ENCODE measurements at regions not wholly inside any gene's neighbourhood (a gene's known extent, or its start where the extent isn't known, plus 50 kb on each side); places are given as distances from the start of the nearest gene placed in this dataset.
A peak's percentile ranks its signal among the peaks of the same experiment; 100 is the strongest.

- Histone ChIP-seq H3K27me3 (ENCODE audit: insufficient read depth) (no peaks in the 10 kb centered on the region), H3K36me3 (ENCODE audit: insufficient read depth) (no peaks in the 10 kb centered on the region), H2AFZ (0 out of 2 replicates have a peak overlapping the region, but pooled peaks have one; percentile 0), H3K27ac (ENCODE audit: low read depth) (no peak overlapping the region), H3K9me2 (ENCODE audit: insufficient read depth) (peaks cover 11% of the 10 kb centered on the region), H3K4me3 (no peak overlapping the region), H3K4me2 (no peak overlapping the region), H3K4me1 (ENCODE audit: insufficient read depth) (no peaks in the 10 kb centered on the region; the same call in 1 of the 2 replicates), H3F3A (replicated peaks; ENCODE audit: low read depth) (no peaks in the 10 kb centered on the region), H3K79me2 (replicated peaks; ENCODE audit: insufficient read depth) (no peaks in the 10 kb centered on the region), H4K20me1 (replicated peaks; ENCODE audit: insufficient read depth) (no peaks in the 10 kb centered on the region)
- peaks cover 3% of the 10 kb centered on the region; the same call in 1 of the 3 replicates for H3K36me3 Mint-ChIP-seq (ENCODE audit: low read depth)
- no peak overlapping the region for H3K27ac Mint-ChIP-seq
- ATAC-seq: peak; percentile 58
- peaks cover 2% of the 10 kb centered on the region for H3K27me3 Mint-ChIP-seq (ENCODE audit: insufficient read depth, low read depth, poor library complexity)
- peaks cover 2% of the 10 kb centered on the region; the same call in 1 of the 3 replicates for H3K9me3 Mint-ChIP-seq
- TF ChIP-seq ZNF462 (CRISPR knock-in tag; IDR thresholded peaks at IDR 0.05) (no peak), CTCF (conservative IDR thresholded peaks at IDR 0.05; ENCODE audit: low read depth in 2 of 2) (no peak), NANOG (IDR thresholded peaks at IDR 0.05; ENCODE audit: borderline replicate concordance) (no peak), EZH2phosphoT487 (IDR thresholded peaks at IDR 0.05; ENCODE audit: unreplicated experiment) (no peak), JUNB (IDR thresholded peaks at IDR 0.05; ENCODE audit: unreplicated experiment) (no peak), ETS1 (IDR thresholded peaks at IDR 0.05) (no peak), ZNF114 (CRISPR knock-in tag; IDR thresholded peaks at IDR 0.05) (no peak), POLR2AphosphoS5 (IDR thresholded peaks at IDR 0.05; ENCODE audit: low read depth) (no peak), REST (IDR thresholded peaks at IDR 0.05; ENCODE audit: unreplicated experiment) (no peak), STAT1 (IDR thresholded peaks at IDR 0.05; ENCODE audit: unreplicated experiment) (no peak), CREB1 (CRISPR knock-in tag; IDR thresholded peaks at IDR 0.05; ENCODE audit: low read depth) (no peak), EZH2 (IDR thresholded peaks at IDR 0.05; ENCODE audit: low read depth, unreplicated experiment) (no peak), ZNF331 (CRISPR knock-in tag; IDR thresholded peaks at IDR 0.05; ENCODE audit: low read depth) (no peak)
- DNase-seq (ENCODE audit: low spot score): peak; percentile 30
- peaks cover 14% of the 10 kb centered on the region; the same call in 2 of the 3 replicates for H3K4me1 Mint-ChIP-seq
- no peak overlapping the region for H3K4me3 Mint-ChIP-seq
Measured at GRCh38 chr14:30260833-30261607, 297.9 kb upstream of the G2E3 start.

Measured in GM23338 (cell line).